ENCODE measurements at regions not wholly inside any gene's neighbourhood (a gene's known extent, or its start where the extent isn't known, plus 50 kb on each side); places are given as distances from the start of the nearest gene placed in this dataset.

DNA sequence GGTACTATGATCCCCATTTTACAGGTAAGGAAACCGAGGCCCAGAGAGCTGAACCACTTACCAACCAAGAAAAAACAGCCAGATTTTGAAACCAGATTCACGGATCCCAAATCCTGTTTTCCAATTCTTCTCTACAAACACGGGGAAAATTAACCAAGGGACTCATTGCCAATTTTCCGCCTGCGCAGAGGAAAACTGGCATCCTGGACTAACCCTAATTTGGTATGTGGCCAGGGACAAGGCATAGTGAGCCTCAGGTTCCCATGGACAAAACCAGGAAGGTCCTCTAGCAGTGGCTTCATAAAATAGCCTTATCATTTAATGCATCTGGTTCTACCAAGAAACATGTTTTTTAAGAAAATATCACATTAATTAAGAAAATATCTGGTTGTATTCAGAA is 517.3 kb downstream of the MED13L start:
- Histone ChIP-seq H3K36me3 (no peaks in the 10 kb centered on the region), H3K27ac (no peak overlapping the region), H3K27me3 (no peaks in the 10 kb centered on the region), H3K4me3 (no peak overlapping the region), H3K4me1 (no peaks in the 10 kb centered on the region), H3K9me3 (no peaks in the 10 kb centered on the region)
- TF ChIP-seq, protein P1, sequence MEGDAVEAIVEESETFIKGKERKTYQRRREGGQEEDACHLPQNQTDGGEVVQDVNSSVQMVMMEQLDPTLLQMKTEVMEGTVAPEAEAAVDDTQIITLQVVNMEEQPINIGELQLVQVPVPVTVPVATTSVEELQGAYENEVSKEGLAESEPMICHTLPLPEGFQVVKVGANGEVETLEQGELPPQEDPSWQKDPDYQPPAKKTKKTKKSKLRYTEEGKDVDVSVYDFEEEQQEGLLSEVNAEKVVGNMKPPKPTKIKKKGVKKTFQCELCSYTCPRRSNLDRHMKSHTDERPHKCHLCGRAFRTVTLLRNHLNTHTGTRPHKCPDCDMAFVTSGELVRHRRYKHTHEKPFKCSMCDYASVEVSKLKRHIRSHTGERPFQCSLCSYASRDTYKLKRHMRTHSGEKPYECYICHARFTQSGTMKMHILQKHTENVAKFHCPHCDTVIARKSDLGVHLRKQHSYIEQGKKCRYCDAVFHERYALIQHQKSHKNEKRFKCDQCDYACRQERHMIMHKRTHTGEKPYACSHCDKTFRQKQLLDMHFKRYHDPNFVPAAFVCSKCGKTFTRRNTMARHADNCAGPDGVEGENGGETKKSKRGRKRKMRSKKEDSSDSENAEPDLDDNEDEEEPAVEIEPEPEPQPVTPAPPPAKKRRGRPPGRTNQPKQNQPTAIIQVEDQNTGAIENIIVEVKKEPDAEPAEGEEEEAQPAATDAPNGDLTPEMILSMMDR (IDR thresholded peaks at IDR 0.05), result no peak
- TF ChIP-seq POLR2A (IDR thresholded peaks at IDR 0.05), result no peak
- DNase-seq, result no peak

DNA sequence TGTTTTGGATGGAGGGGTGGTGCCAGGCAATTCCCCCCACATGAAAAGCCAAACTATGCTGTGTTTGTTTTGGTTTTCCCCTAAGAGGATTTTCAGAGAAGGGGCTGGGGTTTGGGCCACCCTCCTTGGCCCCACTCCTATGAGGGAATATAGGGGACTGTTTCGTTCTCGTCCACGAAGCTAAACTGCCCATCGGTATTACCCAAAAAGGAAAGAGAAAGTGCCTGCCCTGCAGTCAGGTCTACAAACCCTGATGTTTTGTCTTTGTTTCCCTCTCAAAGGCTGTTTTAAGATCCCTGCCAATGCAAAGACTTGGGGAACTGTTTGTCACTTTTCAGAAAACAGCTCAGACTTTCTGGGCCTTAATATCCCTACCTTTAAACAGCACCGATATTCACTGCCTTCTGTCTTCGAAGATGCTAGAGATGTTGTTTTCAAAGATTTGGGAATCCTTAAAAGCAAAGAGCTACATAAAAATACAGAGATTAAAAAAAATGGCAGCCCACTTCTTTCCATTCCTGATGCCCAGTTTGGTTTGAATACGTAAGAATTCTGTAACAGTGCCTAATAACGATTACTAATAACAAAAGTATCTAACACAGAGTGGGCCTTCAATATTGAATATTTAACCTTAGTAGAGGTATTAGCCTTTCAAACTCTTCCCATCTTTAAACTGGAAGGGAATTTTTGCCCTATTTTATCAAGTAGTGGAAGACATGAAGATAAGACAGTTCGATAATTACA is 518.4 kb downstream of the MED13L start:
- Histone ChIP-seq H3K9me3 (no peaks in the 10 kb centered on the region), H3K27ac (no peak overlapping the region), H3K36me3 (no peaks in the 10 kb centered on the region), H3K27me3 (no peaks in the 10 kb centered on the region), H3K4me1 (no peaks in the 10 kb centered on the region), H3K4me3 (no peak overlapping the region)
- TF ChIP-seq, protein P1 (IDR thresholded peaks at IDR 0.05), result no peak
- no peak for TF ChIP-seq POLR2A (IDR thresholded peaks at IDR 0.05)
- DNase-seq, result no peak

DNA sequence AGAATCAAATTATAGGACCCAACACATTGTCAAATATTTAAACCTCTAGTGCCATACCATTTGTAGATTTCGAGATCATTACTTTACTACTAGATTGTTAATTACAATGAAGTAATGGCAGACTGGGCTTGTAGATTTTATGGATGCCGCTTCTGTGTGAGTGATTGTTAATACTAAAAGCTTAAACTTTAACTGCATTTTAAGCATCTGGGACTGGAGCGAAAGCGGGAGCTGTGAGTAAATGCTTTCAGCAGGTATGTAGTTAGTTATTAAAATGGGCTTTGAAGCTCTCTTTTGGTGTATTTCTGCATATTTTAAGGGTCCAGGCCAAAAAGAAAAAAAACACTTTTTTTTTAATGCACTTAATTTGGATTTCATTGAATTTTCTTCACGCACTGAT is 519.3 kb downstream of the MED13L start:
- no peak for DNase-seq
- no peaks in the 10 kb centered on the region for H3K27me3 ChIP-seq
- no peaks in the 10 kb centered on the region for H3K4me1 ChIP-seq
- H3K36me3 ChIP-seq, result no peaks in the 10 kb centered on the region
- no peaks in the 10 kb centered on the region for H3K9me3 ChIP-seq
- no peak overlapping the region for H3K4me3 ChIP-seq
- TF ChIP-seq POLR2A (IDR thresholded peaks at IDR 0.05), result no peak
- TF ChIP-seq, protein P1 (IDR thresholded peaks at IDR 0.05), result no peak
- H3K27ac ChIP-seq, result no peak overlapping the region

DNA sequence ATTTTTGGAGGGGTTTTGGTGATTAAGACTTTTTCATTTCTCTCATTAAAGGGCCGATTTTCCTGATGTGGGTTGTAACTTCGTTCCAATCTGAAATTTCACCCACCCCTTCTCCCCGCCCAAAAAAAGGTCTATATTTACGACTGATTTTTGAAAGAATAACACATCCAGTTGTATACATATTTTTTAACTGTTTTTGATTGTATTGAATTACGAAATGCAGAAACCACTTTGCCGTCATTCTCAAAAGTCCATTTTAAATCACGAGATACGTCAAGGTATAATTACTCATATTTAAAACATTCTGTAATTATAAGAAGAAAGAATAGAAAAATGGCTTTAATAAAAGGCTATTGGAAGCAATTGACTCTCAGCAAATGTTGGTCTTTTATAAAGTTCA is 520.7 kb downstream of the MED13L start:
- no peak for DNase-seq
- H3K9me3 ChIP-seq, result no peaks in the 10 kb centered on the region
- H3K4me3 ChIP-seq, result no peak overlapping the region
- H3K4me1 ChIP-seq, result no peaks in the 10 kb centered on the region
- TF ChIP-seq, protein P1 (IDR thresholded peaks at IDR 0.05), result no peak
- TF ChIP-seq POLR2A (IDR thresholded peaks at IDR 0.05), result no peak
- no peaks in the 10 kb centered on the region for H3K27me3 ChIP-seq
- no peak overlapping the region for H3K27ac ChIP-seq
- H3K36me3 ChIP-seq, result no peaks in the 10 kb centered on the region

DNA sequence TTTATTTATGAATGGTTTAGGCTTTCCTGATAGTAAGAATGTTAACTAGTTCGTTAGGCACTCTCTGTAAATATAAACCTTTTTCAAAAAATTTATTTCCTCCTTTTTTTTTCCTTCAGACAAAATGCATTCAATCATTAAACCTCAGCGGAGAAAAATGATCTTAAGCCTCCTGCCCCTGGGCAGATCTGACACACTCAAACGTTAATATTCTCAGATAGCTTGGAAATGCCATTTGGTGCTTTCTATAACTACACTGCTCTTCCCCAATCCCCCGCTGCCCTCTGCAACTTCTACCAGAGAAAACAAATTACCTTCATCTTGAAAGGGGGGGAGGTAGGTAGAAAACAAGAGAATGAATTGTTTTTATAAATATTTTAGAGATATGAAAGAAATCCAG is 521.2 kb downstream of the MED13L start:
- TF ChIP-seq, protein P1 (IDR thresholded peaks at IDR 0.05), result no peak
- no peak for TF ChIP-seq POLR2A (IDR thresholded peaks at IDR 0.05)
- no peak for DNase-seq

DNA sequence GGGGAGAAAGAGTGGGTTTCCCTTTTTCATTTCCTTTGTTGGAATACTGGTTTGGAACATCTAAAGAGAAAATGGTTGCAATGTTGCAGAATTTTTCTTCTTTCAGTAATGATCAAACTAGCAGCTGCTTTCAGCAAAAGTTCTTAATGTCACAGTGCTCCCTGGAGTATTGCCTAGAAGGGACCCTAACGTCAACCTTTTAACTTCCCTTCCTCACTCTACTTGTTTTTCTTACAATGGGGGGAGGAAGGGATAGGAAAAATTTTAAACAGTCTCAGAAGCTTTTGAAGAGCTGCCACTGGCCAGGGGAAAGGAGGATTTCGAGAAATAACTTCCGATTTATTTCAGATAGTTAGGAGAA is 521.8 kb downstream of the MED13L start:
- H3K4me3 ChIP-seq, result no peak overlapping the region
- no peak for TF ChIP-seq POLR2A (IDR thresholded peaks at IDR 0.05)
- TF ChIP-seq, protein P1 (IDR thresholded peaks at IDR 0.05), result no peak
- no peak for DNase-seq
- no peaks in the 10 kb centered on the region for H3K36me3 ChIP-seq
- no peak overlapping the region for H3K27ac ChIP-seq
- no peaks in the 10 kb centered on the region for H3K4me1 ChIP-seq
- no peaks in the 10 kb centered on the region for H3K27me3 ChIP-seq
- no peaks in the 10 kb centered on the region for H3K9me3 ChIP-seq

More for the DNA sequence above, 521.2 kb downstream of the MED13L start:
- Histone ChIP-seq H3K36me3 (no peaks in the 10 kb centered on the region), H3K9me3 (no peaks in the 10 kb centered on the region), H3K4me1 (no peaks in the 10 kb centered on the region), H3K27me3 (no peaks in the 10 kb centered on the region), H3K4me3 (no peak overlapping the region), H3K27ac (no peak overlapping the region)

Data from Peyer's patch (tissue), 4 donors.